IPS-18a (cell line): ENCODE measurements at regions not wholly inside any gene's neighbourhood (a gene's known extent, or its start where the extent isn't known, plus 50 kb on each side); places are given as distances from the start of the nearest gene placed in this dataset.

Experiments used
- H3K27ac ChIP-seq: one replicate; pipeline ENCODE4 v1.5.1; 2013; ENCODE audit warnings: low read length
- H3K27me3 ChIP-seq: one replicate; pipeline ENCODE4 v1.6.1; 2013; ENCODE audit warnings: mild to moderate bottlenecking, low read length; ENCODE audit not compliant: control insufficient read depth, insufficient read depth
- H3K36me3 ChIP-seq: one replicate; pipeline ENCODE4 v1.6.1; 2013; ENCODE audit warnings: low read depth, low read length; ENCODE audit not compliant: control insufficient read depth
- H3K4me1 ChIP-seq: one replicate; pipeline ENCODE4 v1.6.1; 2013; ENCODE audit warnings: low read depth, low read length; ENCODE audit not compliant: control insufficient read depth
- H3K4me3 ChIP-seq: one replicate; pipeline ENCODE4 v1.5.1; 2013; ENCODE audit warnings: low read length
- H3K9ac ChIP-seq: one replicate; pipeline ENCODE4 v1.6.1; 2013; ENCODE audit warnings: mild to moderate bottlenecking, low read length, moderate library complexity
- H3K9me3 ChIP-seq: one replicate; pipeline ENCODE4 v1.6.1; 2013; ENCODE audit warnings: low read depth, low read length; ENCODE audit not compliant: control insufficient read depth

DNA sequence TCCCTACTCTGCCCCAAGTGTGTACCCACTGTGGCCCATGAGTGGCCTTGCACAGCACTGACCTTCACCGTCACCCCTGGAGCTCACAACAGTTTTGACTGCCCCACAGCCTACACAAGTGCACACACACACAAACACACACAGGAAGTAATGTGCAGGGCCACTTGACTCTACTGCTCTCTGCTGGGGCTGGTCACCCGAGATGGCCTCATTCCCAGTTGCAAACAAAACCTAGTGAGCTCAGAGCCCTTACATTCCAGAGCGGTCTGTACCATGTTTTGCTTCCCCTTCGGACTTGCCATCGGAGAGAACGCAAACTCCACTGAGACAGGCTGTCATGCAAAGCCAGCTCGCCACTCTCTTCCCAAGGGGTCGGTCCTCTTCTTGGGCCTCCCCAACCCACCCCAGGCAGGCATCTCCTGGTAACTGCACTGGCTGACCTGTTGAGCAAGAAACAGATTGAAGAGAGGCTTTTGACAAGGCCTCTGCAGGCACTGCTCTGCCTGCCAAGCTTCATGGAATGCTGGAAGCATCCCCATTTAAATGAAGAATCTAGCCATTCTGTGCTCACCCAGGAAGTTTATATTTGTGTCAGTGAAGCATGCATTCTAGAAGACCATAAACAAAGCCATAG lies 232.0 kb upstream of the IGF1R start:
- Histone ChIP-seq H3K4me3 (no peak overlapping the region), H3K9me3 (no peaks in the 10 kb centered on the region), H3K4me1 (no peaks in the 10 kb centered on the region), H3K36me3 (no peaks in the 10 kb centered on the region), H3K9ac (no peak overlapping the region), H3K27me3 (peaks cover 15% of the 10 kb centered on the region), H3K27ac (no peak overlapping the region)

DNA sequence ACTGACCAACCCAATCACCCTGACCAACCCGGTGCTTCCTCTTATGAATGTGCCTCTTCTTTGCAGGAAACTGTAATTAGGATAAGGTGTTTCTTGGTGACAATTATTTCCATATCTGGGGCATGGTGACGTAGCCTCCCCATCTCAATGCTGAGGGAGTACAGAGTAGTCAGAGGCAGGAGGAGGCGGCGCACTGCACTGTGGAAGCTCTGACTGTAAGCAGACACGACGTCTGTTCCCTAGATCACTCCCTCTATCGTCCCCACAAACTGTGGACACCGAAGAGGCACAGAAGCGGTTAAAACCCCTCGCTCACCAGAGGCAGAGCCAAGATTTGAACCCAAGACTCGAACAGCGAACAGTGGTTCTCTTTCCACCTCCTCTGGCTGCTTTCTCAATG lies 231.0 kb upstream of the IGF1R start:
- H3K9ac ChIP-seq, result no peak overlapping the region
- no peak overlapping the region for H3K27ac ChIP-seq
- H3K27me3 ChIP-seq, result peaks cover 25% of the 10 kb centered on the region
- H3K36me3 ChIP-seq, result no peaks in the 10 kb centered on the region
- H3K4me1 ChIP-seq, result peaks cover 3% of the 10 kb centered on the region
- H3K4me3 ChIP-seq, result no peak overlapping the region
- H3K9me3 ChIP-seq, result no peaks in the 10 kb centered on the region

DNA sequence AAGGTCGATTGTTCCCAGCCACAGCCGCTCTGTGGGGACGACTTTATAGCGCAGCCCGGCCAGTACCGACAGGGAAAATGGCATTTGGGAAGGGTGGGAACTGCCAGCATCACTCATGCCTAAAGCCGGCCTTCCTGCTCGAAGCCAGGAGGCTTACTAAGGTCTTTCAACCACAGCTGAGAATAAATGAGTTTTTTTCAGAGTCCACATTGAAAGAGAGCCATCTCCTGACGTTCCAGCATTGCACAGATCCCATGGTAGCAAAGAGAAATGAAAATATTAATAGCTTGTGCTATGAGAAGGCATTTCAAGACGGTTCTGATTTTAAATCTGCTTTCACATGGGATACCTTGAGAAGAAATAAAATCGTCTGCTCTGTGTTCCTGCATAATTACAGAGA lies 230.2 kb upstream of the IGF1R start:
- Histone ChIP-seq H3K27me3 (peaks cover 32% of the 10 kb centered on the region), H3K36me3 (no peaks in the 10 kb centered on the region), H3K27ac (no peak overlapping the region), H3K4me3 (no peak overlapping the region), H3K4me1 (peaks cover 3% of the 10 kb centered on the region), H3K9me3 (no peaks in the 10 kb centered on the region), H3K9ac (no peak overlapping the region)

DNA sequence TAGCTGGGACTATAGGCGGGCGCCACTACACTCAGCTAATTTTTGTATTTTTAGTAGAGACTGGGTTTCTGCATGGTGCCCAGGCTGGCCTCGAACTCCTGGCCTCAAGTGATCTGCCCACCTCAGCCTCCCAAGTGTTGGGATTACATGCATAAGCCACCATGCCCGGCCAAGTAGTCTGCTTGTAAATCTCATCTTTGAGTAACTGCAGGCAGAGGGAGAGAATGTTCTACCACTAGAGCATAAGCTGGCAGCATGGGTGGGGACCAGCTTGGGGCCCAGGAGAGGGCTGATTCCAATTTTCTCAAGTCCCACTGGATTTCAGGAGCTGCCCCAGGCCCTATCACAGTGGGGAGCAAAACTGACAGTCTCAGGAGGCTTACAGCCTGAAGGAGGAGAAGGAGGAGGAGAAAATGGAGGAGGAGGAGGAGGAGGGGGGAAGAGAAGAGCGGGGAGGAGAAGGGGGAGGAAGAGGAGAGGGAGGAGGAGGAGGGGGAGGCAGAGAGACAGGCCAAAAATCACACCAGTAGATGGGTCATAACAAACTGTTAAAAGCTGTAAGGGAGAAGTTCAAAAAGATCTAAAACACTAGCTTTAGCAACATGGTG lies 229.1 kb upstream of the IGF1R start:
- peaks cover 3% of the 10 kb centered on the region for H3K4me1 ChIP-seq
- peaks cover 35% of the 10 kb centered on the region for H3K27me3 ChIP-seq
- H3K9me3 ChIP-seq, result no peaks in the 10 kb centered on the region
- H3K4me3 ChIP-seq, result no peak overlapping the region
- no peak overlapping the region for H3K27ac ChIP-seq
- H3K9ac ChIP-seq, result no peak overlapping the region
- no peaks in the 10 kb centered on the region for H3K36me3 ChIP-seq

DNA sequence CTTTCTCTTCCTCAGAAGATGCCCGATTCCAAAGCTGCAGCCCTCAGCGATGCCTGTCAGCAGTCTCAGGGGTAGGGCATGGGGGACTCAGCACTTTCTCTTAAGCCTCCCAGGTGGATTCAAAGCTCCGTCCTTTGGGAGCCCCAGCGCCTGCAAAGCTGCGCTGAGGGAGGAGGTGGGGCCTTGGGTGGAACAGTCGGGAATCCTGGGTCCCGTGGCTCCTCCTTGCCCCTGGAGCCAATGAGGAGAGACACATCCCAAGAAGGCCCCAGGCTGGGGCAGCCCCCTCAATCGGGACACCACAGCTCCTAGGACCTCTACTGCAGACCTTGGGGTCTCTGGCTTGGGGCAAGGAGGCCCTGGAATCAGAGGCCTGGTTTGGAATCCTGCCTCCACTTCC lies 227.5 kb upstream of the IGF1R start:
- no peak overlapping the region for H3K27ac ChIP-seq
- H3K4me3 ChIP-seq, result no peak overlapping the region
- H3K9ac ChIP-seq, result no peak overlapping the region
- no peaks in the 10 kb centered on the region for H3K9me3 ChIP-seq
- H3K27me3 ChIP-seq, result peaks cover 35% of the 10 kb centered on the region
- no peaks in the 10 kb centered on the region for H3K36me3 ChIP-seq
- H3K4me1 ChIP-seq, result peaks cover 3% of the 10 kb centered on the region

DNA sequence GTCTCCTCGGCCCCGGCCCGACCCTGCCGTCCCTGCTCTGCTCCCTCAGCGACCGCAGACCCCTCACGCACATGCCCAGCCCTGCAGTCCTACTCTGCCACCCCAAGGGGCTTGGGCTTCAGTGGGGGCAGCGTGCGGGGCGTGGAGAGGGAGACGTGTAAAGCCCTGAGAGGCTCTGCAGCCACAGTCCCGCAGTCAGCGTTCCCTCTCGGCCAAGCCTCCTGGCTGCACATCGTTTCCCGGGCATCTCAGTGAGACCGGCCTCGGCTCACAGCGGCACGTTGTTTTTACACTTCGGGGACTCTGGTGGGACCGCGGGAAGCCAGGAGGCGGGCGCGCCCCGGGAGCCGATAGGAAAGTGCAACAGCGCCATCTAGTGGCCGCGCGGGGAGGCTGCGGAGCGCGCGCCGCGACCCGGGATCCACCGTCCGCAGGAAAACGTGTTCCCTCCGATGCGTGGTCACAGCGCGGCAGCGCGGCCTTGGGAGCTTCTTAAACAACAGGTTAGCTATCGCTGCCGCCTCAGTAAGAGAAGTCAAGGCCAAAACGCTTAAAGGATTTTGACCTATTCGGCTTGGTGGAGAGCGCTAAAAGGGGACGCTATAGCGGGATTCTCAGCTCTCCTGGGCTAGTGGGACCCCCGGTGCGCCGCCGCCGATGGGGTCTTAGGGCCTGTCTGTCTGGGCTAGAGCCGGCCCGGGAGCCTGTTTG lies 226.8 kb upstream of the IGF1R start:
- H3K27ac ChIP-seq, result no peak overlapping the region
- peaks cover 35% of the 10 kb centered on the region for H3K27me3 ChIP-seq
- H3K36me3 ChIP-seq, result no peaks in the 10 kb centered on the region
- H3K4me1 ChIP-seq, result peaks cover 3% of the 10 kb centered on the region
- no peak overlapping the region for H3K9ac ChIP-seq
- H3K4me3 ChIP-seq, result peak overlapping the region; percentile 55
- no peaks in the 10 kb centered on the region for H3K9me3 ChIP-seq

DNA sequence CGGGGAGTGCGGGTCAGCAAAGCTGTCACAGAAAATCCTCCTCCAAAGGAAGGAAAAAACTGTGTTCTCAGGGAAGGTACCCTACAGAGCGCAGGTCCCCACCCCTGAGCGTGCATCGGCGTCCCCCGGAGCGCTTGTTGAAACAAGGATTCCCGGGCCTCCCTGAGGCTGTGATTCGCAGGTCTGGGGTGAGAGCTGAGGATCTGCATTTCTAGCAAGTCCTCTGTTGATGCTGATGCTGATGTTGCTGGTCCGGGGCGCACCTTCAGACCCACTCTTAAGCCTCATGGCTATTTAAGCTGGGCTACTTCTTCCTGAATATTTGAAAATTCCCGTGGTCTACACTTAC lies 226.2 kb upstream of the IGF1R start:
- peaks cover 3% of the 10 kb centered on the region for H3K4me1 ChIP-seq
- H3K27me3 ChIP-seq, result peaks cover 39% of the 10 kb centered on the region
- H3K36me3 ChIP-seq, result no peaks in the 10 kb centered on the region
- no peak overlapping the region for H3K9ac ChIP-seq
- no peaks in the 10 kb centered on the region for H3K9me3 ChIP-seq
- H3K27ac ChIP-seq, result no peak overlapping the region
- H3K4me3 ChIP-seq, result peak overlapping the region; percentile 55

DNA sequence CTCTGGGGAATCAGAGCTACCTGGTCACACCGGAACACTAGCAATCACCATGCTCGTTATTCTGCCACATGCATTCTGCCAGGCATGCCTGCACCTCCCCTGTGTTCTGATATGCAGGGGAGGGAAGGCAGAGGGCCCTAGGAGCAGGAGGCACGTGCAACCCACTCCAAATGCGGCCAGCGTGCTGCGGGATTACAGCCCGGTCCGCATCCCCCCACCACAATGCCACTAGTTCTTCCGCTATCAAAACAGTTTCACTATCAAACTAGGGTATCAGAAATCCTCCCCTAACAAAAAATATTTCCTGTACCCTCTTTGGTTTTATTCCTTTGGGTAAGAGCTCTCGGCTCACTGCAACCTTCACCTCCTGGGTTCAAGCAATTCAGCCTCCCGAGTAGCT lies 223.2 kb upstream of the IGF1R start:
- H3K9ac ChIP-seq, result no peak overlapping the region
- H3K4me3 ChIP-seq, result no peak overlapping the region
- H3K27ac ChIP-seq, result no peak overlapping the region
- H3K9me3 ChIP-seq, result no peaks in the 10 kb centered on the region
- peaks cover 3% of the 10 kb centered on the region for H3K4me1 ChIP-seq
- H3K27me3 ChIP-seq, result peaks cover 65% of the 10 kb centered on the region
- no peaks in the 10 kb centered on the region for H3K36me3 ChIP-seq

DNA sequence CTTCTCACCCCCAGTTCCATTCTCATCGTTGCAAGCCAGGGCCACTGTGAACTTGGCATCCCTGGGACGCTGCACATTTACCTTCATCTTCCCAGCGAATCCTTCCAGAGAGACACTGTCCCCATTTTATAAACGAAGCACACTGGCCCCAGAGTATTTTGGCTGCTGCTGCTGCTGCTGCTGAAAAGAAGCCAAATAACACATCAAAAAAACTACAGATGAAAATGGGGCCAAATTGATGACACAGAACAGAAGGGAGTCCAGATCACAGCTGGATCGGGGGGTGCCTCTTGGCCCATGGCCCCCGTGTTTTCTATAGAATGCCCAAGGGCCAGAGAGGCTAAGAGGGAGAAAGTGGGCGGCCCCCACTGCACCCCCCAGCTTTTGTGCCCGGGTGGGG lies 221.0 kb upstream of the IGF1R start:
- Histone ChIP-seq H3K27me3 (peaks cover 43% of the 10 kb centered on the region), H3K4me1 (no peaks in the 10 kb centered on the region), H3K4me3 (no peak overlapping the region), H3K9ac (no peak overlapping the region), H3K36me3 (no peaks in the 10 kb centered on the region), H3K27ac (no peak overlapping the region), H3K9me3 (no peaks in the 10 kb centered on the region)

DNA sequence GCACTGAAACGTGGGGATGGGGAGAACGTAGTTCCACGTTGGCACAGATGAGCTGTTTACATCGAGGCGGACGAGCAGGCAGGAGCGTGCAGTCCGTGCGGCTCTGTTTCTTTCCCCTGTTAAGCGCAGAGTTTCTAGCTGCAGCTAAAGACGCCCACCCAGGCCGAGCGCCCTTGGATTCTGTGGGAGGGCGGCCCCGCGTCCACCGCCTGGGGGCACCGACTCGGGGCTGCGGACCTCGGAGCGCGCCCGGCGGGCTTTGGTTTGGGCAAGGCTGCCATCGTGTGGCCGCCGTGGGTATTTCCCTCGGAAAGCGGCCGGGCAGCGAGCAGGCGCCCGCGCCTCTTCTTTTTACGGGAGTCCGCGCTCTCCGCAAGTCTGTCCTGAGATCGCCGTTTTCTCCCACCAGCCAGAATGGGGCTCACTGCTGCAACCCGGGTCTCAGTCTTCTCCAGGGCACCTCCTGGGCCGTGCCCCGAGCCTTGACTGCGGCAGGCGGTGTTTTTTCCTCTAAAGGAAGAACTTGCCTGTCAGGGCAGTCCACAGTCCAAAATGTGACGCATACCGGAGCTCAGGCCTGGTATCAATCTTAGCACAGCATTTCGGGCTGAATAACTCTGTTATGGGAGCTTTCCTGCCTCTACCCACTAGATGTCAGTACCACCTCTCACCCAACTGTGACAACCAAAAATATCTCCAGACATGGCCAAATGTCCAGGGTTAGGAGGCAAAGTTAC lies 219.9 kb upstream of the IGF1R start:
- Histone ChIP-seq H3K4me1 (no peaks in the 10 kb centered on the region), H3K36me3 (no peaks in the 10 kb centered on the region), H3K9ac (no peak overlapping the region), H3K27me3 (peaks cover 33% of the 10 kb centered on the region), H3K27ac (no peak overlapping the region), H3K4me3 (peak overlapping the region; percentile 49), H3K9me3 (no peaks in the 10 kb centered on the region)

DNA sequence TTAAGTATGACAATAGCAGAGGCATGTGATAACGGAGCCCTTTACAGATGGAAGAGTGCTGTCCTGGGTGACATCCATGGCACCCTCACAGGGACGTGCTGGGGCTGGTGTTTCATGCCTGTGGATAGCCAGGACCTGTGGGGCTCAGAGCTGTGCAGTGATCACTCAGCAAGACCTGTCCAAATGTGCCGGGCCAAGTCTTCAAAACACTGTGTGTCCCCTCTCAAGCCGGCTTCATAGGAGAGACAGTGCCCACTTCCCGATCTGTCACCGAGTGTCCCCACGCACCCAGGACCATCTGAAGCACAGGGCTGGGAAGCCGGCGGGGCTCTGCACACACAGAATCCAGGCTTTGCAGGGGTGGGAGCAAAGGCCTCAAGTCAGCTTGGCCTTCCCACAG lies 217.2 kb upstream of the IGF1R start:
- peaks cover 33% of the 10 kb centered on the region for H3K27me3 ChIP-seq
- no peak overlapping the region for H3K4me3 ChIP-seq
- H3K27ac ChIP-seq, result no peak overlapping the region
- no peaks in the 10 kb centered on the region for H3K9me3 ChIP-seq
- H3K36me3 ChIP-seq, result no peaks in the 10 kb centered on the region
- H3K4me1 ChIP-seq, result no peaks in the 10 kb centered on the region
- no peak overlapping the region for H3K9ac ChIP-seq
